Fibroblast of the aortic adventitia (primary cell): ENCODE measurements at regions not wholly inside any gene's neighbourhood (a gene's known extent, or its start where the extent isn't known, plus 50 kb on each side); places are given as distances from the start of the nearest gene placed in this dataset.

Experiments used
- DNase-seq: peaks from one replicate; pipeline ENCODE4 v3.0.0-alpha.2; 2010; ENCODE audit warnings: low read depth
- H3K4me3 ChIP-seq: 2 replicates; pipeline ENCODE4 v1.5.1; 2011; ENCODE audit warnings: low read depth, mild to moderate bottlenecking, control low read depth, low read length, moderate library complexity
- TF ChIP-seq, protein P1 (sequence below): IDR thresholded peaks from 2 replicates; pipeline ENCODE4 v1.5.1; 2011; ENCODE audit warnings: mild to moderate bottlenecking, low read length, control low read depth, inconsistent platforms; ENCODE audit not compliant: insufficient read depth

DNA sequence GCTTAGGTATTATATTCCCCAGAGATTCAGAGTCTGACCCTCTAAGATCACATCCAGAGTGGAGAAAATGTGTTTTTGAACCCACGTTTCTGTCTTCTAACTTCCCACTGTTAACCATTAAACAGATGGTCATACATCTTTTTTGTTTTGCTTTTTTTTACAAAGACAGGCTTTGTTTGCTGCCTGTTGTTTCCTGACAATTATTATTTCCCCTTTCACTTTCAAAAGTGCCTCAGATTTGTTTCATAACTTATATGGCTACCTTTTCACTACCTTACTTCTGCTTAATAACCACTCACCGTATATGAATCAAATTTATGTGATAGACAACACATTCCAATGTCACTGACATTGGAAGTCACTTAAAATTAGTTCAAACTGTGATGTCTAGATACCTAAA, 142.2 kb downstream of the HS3ST1 start:
- TF ChIP-seq, protein P1, sequence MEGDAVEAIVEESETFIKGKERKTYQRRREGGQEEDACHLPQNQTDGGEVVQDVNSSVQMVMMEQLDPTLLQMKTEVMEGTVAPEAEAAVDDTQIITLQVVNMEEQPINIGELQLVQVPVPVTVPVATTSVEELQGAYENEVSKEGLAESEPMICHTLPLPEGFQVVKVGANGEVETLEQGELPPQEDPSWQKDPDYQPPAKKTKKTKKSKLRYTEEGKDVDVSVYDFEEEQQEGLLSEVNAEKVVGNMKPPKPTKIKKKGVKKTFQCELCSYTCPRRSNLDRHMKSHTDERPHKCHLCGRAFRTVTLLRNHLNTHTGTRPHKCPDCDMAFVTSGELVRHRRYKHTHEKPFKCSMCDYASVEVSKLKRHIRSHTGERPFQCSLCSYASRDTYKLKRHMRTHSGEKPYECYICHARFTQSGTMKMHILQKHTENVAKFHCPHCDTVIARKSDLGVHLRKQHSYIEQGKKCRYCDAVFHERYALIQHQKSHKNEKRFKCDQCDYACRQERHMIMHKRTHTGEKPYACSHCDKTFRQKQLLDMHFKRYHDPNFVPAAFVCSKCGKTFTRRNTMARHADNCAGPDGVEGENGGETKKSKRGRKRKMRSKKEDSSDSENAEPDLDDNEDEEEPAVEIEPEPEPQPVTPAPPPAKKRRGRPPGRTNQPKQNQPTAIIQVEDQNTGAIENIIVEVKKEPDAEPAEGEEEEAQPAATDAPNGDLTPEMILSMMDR: no peak
- DNase-seq: no peak
- H3K4me3 ChIP-seq: no peak overlapping the region

DNA sequence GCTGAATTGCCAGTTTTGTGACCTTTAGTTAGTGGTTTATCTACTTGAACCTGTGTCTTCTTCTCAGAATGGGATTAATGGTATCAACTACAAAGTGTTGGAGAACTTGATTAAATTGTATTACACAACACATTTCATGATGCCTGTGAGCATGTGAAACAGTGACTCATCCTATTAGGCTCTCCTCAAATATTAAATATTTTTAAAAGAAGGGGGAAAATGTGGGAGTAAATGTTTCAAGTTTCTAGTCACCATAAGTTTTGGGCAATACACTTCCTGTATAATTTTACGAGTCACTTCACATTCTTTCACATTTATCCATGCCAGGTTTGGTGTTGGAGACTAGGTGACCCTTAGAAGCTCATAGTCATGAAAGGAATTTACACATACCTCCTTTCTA, 147.0 kb downstream of the HS3ST1 start:
- H3K4me3 ChIP-seq: no peak overlapping the region
- DNase-seq: peak; percentile 64
- TF ChIP-seq, protein P1: no peak

DNA sequence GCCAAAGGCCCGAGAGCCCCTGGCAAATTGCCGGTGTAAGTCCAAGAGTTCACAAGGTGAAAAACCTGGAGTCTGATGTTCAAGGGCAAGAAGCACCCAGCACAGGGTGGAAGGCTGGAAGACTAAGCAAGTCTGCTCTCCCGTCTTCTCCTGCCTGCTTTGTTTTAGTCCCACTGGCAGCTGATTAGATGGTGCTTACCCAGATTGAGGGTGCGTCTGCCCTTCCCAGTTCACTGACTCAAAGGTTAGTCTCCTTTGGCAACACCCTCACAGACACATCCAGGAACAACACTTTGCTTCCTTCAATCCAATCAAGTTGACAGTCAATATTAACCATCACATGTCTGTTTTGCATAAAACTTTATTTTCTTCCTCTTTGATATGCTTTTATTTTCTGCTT, 157.4 kb downstream of the HS3ST1 start:
- no peak for DNase-seq
- TF ChIP-seq, protein P1: no peak
- no peak overlapping the region for H3K4me3 ChIP-seq

DNA sequence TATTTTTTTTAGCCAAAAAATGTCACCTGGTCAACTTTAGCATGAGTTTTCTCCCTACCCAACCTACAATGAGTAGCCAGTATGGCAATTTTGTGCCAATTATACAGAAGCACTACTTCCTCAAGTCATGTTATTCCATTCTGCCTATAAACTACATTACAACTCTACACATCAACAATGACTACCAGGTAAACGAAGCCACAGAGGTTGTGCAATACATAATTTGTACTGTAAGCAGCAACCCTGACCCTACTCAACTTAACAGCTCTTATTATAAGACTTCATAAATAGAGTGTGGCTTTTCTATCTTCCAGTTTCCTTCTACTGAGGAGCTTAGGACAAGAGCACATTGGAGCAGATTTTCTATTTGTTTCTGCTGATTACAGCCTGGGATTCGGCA, 160.5 kb downstream of the HS3ST1 start:
- H3K4me3 ChIP-seq: no peak overlapping the region
- DNase-seq: no peak
- TF ChIP-seq, protein P1: no peak

DNA sequence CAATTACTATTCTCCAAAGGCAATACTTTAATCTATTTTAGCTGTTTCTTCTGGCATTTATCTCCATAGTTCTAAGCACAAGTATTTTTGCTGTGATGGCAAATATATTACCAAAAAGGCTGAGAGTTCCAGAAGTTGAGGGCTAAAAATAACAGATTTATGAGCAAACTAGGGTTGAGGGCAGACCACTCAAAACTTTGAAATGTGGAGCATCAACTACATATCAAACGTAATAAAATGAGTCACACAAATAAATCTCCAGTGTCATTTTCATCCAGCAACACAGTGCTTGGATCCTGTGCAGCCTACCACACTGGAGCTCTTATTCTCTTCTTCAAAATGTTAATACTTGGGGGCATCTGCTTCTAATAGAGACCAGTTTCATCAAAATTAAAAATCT, 163.9 kb downstream of the HS3ST1 start:
- H3K4me3 ChIP-seq: no peak overlapping the region
- TF ChIP-seq, protein P1: no peak
- no peak for DNase-seq

DNA sequence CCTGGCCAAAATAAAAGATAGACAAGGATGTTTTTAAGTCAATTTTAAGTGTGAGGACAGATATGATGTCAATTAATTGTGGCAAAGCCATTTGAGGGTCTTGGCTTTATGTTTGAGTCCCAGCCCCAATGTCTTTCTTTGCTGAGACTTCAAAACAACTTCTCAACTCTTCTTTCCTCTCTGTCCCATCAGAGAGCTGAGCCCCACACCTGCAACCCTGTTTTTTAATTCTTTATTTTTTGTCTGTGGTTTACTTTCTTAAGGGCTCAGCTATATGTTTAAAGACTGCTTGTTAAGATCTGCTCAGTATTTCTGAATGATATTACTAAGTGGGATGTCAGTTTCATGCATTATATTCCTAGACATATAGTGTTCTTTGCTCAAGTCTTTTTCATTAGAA, 164.3 kb downstream of the HS3ST1 start:
- no peak overlapping the region for H3K4me3 ChIP-seq
- no peak for DNase-seq
- TF ChIP-seq, protein P1: no peak

DNA sequence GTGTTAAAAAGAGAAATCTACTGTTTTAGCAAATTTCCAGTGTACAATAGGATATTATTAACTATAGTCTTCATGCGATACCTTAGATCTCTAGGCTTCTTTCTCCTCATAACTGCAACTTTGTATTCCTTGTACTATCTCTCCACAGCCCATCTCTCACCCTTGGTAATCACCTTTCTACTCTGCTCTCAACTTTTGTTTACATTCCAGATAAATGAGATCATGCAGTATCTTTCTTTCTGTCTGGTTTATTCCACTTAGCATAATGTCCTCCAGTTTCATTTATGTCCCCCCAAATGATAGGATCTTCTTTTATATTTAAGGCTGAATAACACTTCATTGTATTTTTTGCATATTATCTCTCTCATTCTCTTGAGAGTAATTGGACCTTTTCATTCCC, 165.5 kb downstream of the HS3ST1 start:
- TF ChIP-seq, protein P1: no peak
- H3K4me3 ChIP-seq: no peak overlapping the region
- no peak for DNase-seq
